H1 (cell line): ENCODE measurements at regions not wholly inside any gene's neighbourhood (a gene's known extent, or its start where the extent isn't known, plus 50 kb on each side); places are given as distances from the start of the nearest gene placed in this dataset.

ENCODE experiments used
- CTCF ChIA-PET: fragments of 300-600 bp; sonication (Branson Sonifier 250); formaldehyde crosslinking; loops from one replicate; lab custom pipeline; 2021; ENCODE audit not compliant: partially characterized antibody; lab: Charles Lee
- POLR2A ChIA-PET: fragments of 300-600 bp; sonication (Branson Sonifier 250); formaldehyde crosslinking; loops from one replicate; lab custom pipeline; 2021; ENCODE audit warnings: inconsistent platforms; ENCODE audit not compliant: partially characterized antibody; lab: Charles Lee
- DNase-seq, 2 experiments: peaks; one replicate each; pipeline versions ENCODE4 v3.0.0 to v3.0.0-alpha.2; 2010 to 2022; ENCODE audit warnings: low spot score in 2 of 2, low read depth in 1 of 2, mixed read lengths in 1 of 2
- FAIRE-seq: peaks from 2 replicates; lab custom pipeline; 2011; peaks lifted over from hg19 to GRCh38; lab: Jason Lieb, UNC
- H2AFZ ChIP-seq: 2 replicates; pipeline ENCODE4 v1.8.1; 2012; ENCODE audit warnings: low read length, inconsistent platforms
- H2AK5ac ChIP-seq: 2 replicates; pipeline ENCODE4 v1.6.1; 2013; ENCODE audit warnings: low read depth, low read length
- H2BK120ac ChIP-seq: replicated peaks from 2 replicates; pipeline ENCODE3; 2013; ENCODE audit warnings: low read depth, low read length, inconsistent platforms
- H2BK12ac ChIP-seq: 2 replicates; pipeline ENCODE4 v1.6.1; 2013; ENCODE audit warnings: low read depth, low read length
- H2BK15ac ChIP-seq: 2 replicates; pipeline ENCODE4 v1.6.1; 2013; ENCODE audit warnings: low read length
- H2BK20ac ChIP-seq: 2 replicates; pipeline ENCODE4 v1.6.1; 2013; ENCODE audit warnings: low read length
- H2BK5ac ChIP-seq: 2 replicates; pipeline ENCODE4 v1.6.1; 2013; ENCODE audit warnings: low read depth, low read length
- H3K14ac ChIP-seq: 2 replicates; pipeline ENCODE4 v1.6.1; 2013; ENCODE audit warnings: inconsistent platforms; ENCODE audit not compliant: insufficient read length
- H3K18ac ChIP-seq: 2 replicates; pipeline ENCODE4 v1.6.1; 2013; ENCODE audit warnings: low read length; ENCODE audit errors: extremely low read depth
- H3K23ac ChIP-seq: 2 replicates; pipeline ENCODE4 v1.6.1; 2013; ENCODE audit warnings: inconsistent platforms; ENCODE audit not compliant: insufficient read length
- H3K23me2 ChIP-seq: 2 replicates; pipeline ENCODE4 v1.6.1; 2013; ENCODE audit warnings: low read depth, low read length
- H3K27ac ChIP-seq: 2 replicates; pipeline ENCODE4 v1.6.1; 2011; ENCODE audit warnings: low read depth, low read length, inconsistent platforms
- H3K27me3 ChIP-seq, 4 experiments: replicated peaks in 1 of 4; 1 replicate in 1 of 4; 2 replicates in 3 of 4; pipeline versions ENCODE4 v1.6.1 to v1.8.1; 2011 to 2013; ENCODE audit warnings: low read length in 3 of 4, mild to moderate bottlenecking in 3 of 4, inconsistent platforms in 2 of 4, mixed read lengths in 2 of 4, moderate library complexity in 1 of 4; ENCODE audit not compliant: control insufficient read depth in 3 of 4, insufficient read depth in 3 of 4; ENCODE audit errors: extremely low read depth in 1 of 4
- H3K36me3 ChIP-seq, 4 experiments: 2 replicates each; pipeline versions ENCODE4 v1.6.1 to v1.8.1; 2011 to 2013; ENCODE audit warnings: mild to moderate bottlenecking in 4 of 4, low read length in 3 of 4, moderate library complexity in 2 of 4, control low read depth in 1 of 4, inconsistent platforms in 1 of 4; ENCODE audit not compliant: insufficient read depth in 4 of 4, control insufficient read depth in 2 of 4
- H3K4ac ChIP-seq: replicated peaks from 2 replicates; pipeline ENCODE3; 2013; ENCODE audit warnings: low read length, low read depth, mixed read lengths, inconsistent platforms; ENCODE audit not compliant: insufficient read length
- H3K4me1 ChIP-seq, 4 experiments: replicated peaks in 1 of 4; 1 replicate in 1 of 4; 2 replicates in 3 of 4; pipeline versions ENCODE4 v1.6.1 to v1.8.1; 2011 to 2013; ENCODE audit warnings: low read length in 3 of 4, inconsistent platforms in 2 of 4, mixed read lengths in 1 of 4; ENCODE audit not compliant: insufficient read depth in 4 of 4, control insufficient read depth in 3 of 4
- H3K4me2 ChIP-seq, 2 experiments: 2 replicates each; pipeline versions ENCODE4 v1.6.1 to v1.8.1; 2011 to 2013; ENCODE audit warnings: low read depth in 2 of 2, low read length in 2 of 2, control low read depth in 1 of 2, inconsistent platforms in 1 of 2, mild to moderate bottlenecking in 1 of 2; ENCODE audit not compliant: insufficient read depth in 1 of 2
- H3K4me3 ChIP-seq, 4 experiments: fragments of 200-600, 300-600 bp in 1 of 4; sonication (generic), shearing (Covaris generic), sonication (Bioruptor Twin) in 1 of 4; 2 replicates each; pipeline versions ENCODE4 v1.5.1 to v1.8.1; 2011 to 2016; ENCODE audit warnings: low read length in 4 of 4, low read depth in 3 of 4, control low read depth in 2 of 4, inconsistent platforms in 2 of 4, mild to moderate bottlenecking in 2 of 4, mixed read lengths in 1 of 4, moderate library complexity in 1 of 4; ENCODE audit not compliant: insufficient read depth in 2 of 4; ENCODE audit errors: extremely low read depth in 1 of 4
- H3K56ac ChIP-seq: replicated peaks from 2 replicates; pipeline ENCODE3; 2013; ENCODE audit warnings: low read depth, mild to moderate bottlenecking, mixed read lengths, low read length, inconsistent platforms; ENCODE audit not compliant: insufficient read length
- H3K79me1 ChIP-seq: 2 replicates; pipeline ENCODE4 v1.6.1; 2013; ENCODE audit warnings: low read depth, low read length, control low read depth
- H3K79me2 ChIP-seq, 2 experiments: 2 replicates each; pipeline versions ENCODE4 v1.6.1 to v1.8.1; 2012 to 2013; ENCODE audit warnings: low read length in 2 of 2, mild to moderate bottlenecking in 2 of 2, inconsistent platforms in 1 of 2; ENCODE audit not compliant: insufficient read depth in 2 of 2, control insufficient read depth in 1 of 2
- H3K9ac ChIP-seq, 4 experiments: replicated peaks in 1 of 4; 1 replicate in 1 of 4; 2 replicates in 3 of 4; pipeline versions ENCODE4 v1.6.1 to v1.8.1; 2011 to 2013; ENCODE audit warnings: low read depth in 3 of 4, low read length in 3 of 4, control low read depth in 2 of 4, mild to moderate bottlenecking in 2 of 4, moderate library complexity in 2 of 4, inconsistent platforms in 1 of 4; ENCODE audit errors: extremely low read depth in 1 of 4
- H3K9me3 ChIP-seq, 2 experiments: 2 replicates each; pipeline versions ENCODE4 v1.6.1 to v1.8.1; 2012 to 2013; ENCODE audit warnings: mild to moderate bottlenecking in 2 of 2, moderate library complexity in 2 of 2, control low read depth in 1 of 2, inconsistent platforms in 1 of 2, low read depth in 1 of 2, low read length in 1 of 2, mixed read lengths in 1 of 2; ENCODE audit not compliant: insufficient read depth in 2 of 2
- H4K20me1 ChIP-seq, 2 experiments: replicated peaks in 1 of 2; 2 replicates each; pipeline versions ENCODE3 to v1.8.1; 2011 to 2013; ENCODE audit warnings: inconsistent platforms in 2 of 2, low read length in 2 of 2, mild to moderate bottlenecking in 1 of 2; ENCODE audit not compliant: insufficient read depth in 2 of 2, control insufficient read depth in 1 of 2
- H4K5ac ChIP-seq: 2 replicates; pipeline ENCODE4 v1.6.1; 2013; ENCODE audit warnings: low read length, low read depth, mixed read lengths, inconsistent platforms; ENCODE audit not compliant: insufficient read length
- H4K8ac ChIP-seq: 2 replicates; pipeline ENCODE4 v1.8.0; 2013; ENCODE audit warnings: mild to moderate bottlenecking, moderate library complexity, low read length, inconsistent platforms; ENCODE audit not compliant: insufficient read depth; ENCODE audit errors: extremely low read depth
- H4K91ac ChIP-seq: replicated peaks from 2 replicates; pipeline ENCODE3; 2013; ENCODE audit warnings: low read length, mixed read lengths, inconsistent platforms; ENCODE audit not compliant: insufficient read length
- KDM1A ChIP-seq: fragments of 200-600, 300-600 bp; sonication (generic); IDR thresholded peaks from 2 replicates; pipeline ENCODE4 v1.7.1; 2016; ENCODE audit warnings: mild to moderate bottlenecking, low read length, borderline replicate concordance
- NANOG ChIP-seq: IDR thresholded peaks from 2 replicates; pipeline ENCODE4 v1.6.1; 2011; ENCODE audit warnings: low read length, low read depth, mild to moderate bottlenecking, inconsistent platforms; ENCODE audit not compliant: insufficient read depth, poor library complexity, severe bottlenecking
- NRF1 ChIP-seq: IDR thresholded peaks from 2 replicates; pipeline ENCODE4 v1.6.1; 2011; ENCODE audit warnings: mild to moderate bottlenecking, low read depth, low read length, improper control_type of control experiment
- TCF12 ChIP-seq: IDR thresholded peaks from 2 replicates; pipeline ENCODE4 v1.6.1; 2011; ENCODE audit warnings: low read depth, mild to moderate bottlenecking, low read length
- YY1 ChIP-seq: IDR thresholded peaks from 2 replicates; pipeline ENCODE4 v1.6.1; 2011; ENCODE audit warnings: low read depth, mild to moderate bottlenecking, low read length
- ZNF274 ChIP-seq: IDR thresholded peaks from 2 replicates; pipeline ENCODE4 v1.7.0; 2012; ENCODE audit warnings: low read length, borderline replicate concordance; ENCODE audit errors: extremely low read depth
- WGBS, 2 experiments: shearing (Covaris generic) in 1 of 2; methylation state at CpG; one replicate each; pipeline versions ENCODE4 v1.1.6 to v1.1.7; 2013 to 2015; ENCODE audit warnings: low lambda C conversion rate in 2 of 2, mixed read lengths in 2 of 2, inconsistent platforms in 1 of 2, low coverage in 1 of 2, missing lambda C conversion rate in 1 of 2; ENCODE audit not compliant: insufficient replicate concordance in 2 of 2, insufficient coverage in 1 of 2, insufficient read length in 1 of 2; ENCODE audit errors: extremely low coverage in 1 of 2, missing lambda C conversion rate in 1 of 2; 5-methylcytosine and 5-hydroxymethylcytosine counted together
- TF ChIP-seq, protein P1 (sequence below): IDR thresholded peaks from 2 replicates; pipeline ENCODE4 v1.6.1; 2012; ENCODE audit warnings: low read length, inconsistent platforms

- Histone ChIP-seq H2AK5ac (no peak overlapping the region), H3K4me1 (no peaks in the 10 kb centered on the region), H2BK20ac (no peak overlapping the region), H4K8ac (no peak overlapping the region), H4K20me1 (no peaks in the 10 kb centered on the region), H3K14ac (no peak overlapping the region), H3K18ac (no peak overlapping the region), H4K91ac (no peak overlapping the region), H3K9ac (no peak overlapping the region), H3K9me3 (peaks cover 0 to 11% of the 10 kb centered on the region in 2 experiments; a peak in 1 of 4 replicates), H3K27ac (no peak overlapping the region), H3K56ac (no peak overlapping the region), H2BK5ac (no peak overlapping the region), H2BK120ac (no peak overlapping the region), H3K23ac (no peak overlapping the region), H3K79me2 (no peaks in the 10 kb centered on the region), H4K5ac (no peak overlapping the region), H3K4ac (no peak overlapping the region), H2AFZ (no peak overlapping the region), H3K4me3 (no peak overlapping the region), H2BK12ac (no peak overlapping the region), H3K27me3 (no peaks in the 10 kb centered on the region), H3K23me2 (no peaks in the 10 kb centered on the region), H3K4me2 (no peak overlapping the region), H2BK15ac (no peak overlapping the region), H3K36me3 (no peaks in the 10 kb centered on the region), H3K79me1 (no peaks in the 10 kb centered on the region)
- FAIRE-seq, result no peak
- ChIA-PET CTCF (interaction anchor here (3.1 kb wide), 1 partner anchor 16 kb away, joined by 11 read pairs; no protein-coding TSS in a partner anchor), POLR2A (no interaction called here)
- TF ChIP-seq YY1 (no peak), NANOG (peak; percentile 79), NRF1 (no peak), ZNF274 (no peak), KDM1A (no peak), TCF12 (peak; percentile 85)
- TF ChIP-seq, protein P1, sequence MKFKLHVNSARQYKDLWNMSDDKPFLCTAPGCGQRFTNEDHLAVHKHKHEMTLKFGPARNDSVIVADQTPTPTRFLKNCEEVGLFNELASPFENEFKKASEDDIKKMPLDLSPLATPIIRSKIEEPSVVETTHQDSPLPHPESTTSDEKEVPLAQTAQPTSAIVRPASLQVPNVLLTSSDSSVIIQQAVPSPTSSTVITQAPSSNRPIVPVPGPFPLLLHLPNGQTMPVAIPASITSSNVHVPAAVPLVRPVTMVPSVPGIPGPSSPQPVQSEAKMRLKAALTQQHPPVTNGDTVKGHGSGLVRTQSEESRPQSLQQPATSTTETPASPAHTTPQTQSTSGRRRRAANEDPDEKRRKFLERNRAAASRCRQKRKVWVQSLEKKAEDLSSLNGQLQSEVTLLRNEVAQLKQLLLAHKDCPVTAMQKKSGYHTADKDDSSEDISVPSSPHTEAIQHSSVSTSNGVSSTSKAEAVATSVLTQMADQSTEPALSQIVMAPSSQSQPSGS, result no peak
- no peak for DNase-seq
- WGBS, 2 experiments, result 66% methylated on average over 10 of the region's 10 CpGs; no CpG with 5 or more reads in 1 of the 2 experiments
Observed at GRCh38 chr6:105851113-105851580, 235.0 kb upstream of the PRDM1 start.
